ENCODE measurements at regions not wholly inside any gene's neighbourhood (a gene's known extent, or its start where the extent isn't known, plus 50 kb on each side); places are given as distances from the start of the nearest gene placed in this dataset.

DNA sequence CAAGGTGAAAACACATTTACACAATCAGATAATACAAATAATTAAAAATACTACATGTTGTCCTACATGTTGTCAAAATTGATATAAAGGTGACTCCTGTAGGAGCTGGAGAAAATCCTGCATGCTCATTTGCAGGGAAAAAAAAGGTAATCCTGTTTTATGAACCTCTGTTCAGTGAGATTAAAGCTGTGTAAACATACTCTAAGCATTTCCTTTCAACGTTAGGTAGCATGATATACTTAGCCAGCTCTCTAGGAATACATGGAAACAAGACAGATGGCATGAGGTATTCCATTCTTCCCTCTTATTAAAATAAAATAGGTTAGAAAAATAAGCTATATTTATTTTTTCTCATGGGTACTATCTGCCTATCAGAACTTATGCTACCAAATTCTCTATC is 635.7 kb upstream of the FLRT2 start:
- Histone ChIP-seq H3K27me3 (no peaks in the 10 kb centered on the region), H3K4me1 (no peaks in the 10 kb centered on the region), H3K9me3 (no peaks in the 10 kb centered on the region), H3K36me3 (no peaks in the 10 kb centered on the region), H3K4me3 (no peak overlapping the region), H3K27ac (no peak overlapping the region)
- no peak for DNase-seq
- TF ChIP-seq EP300 (IDR thresholded peaks at IDR 0.05) (no peak), POLR2AphosphoS5 (IDR thresholded peaks at IDR 0.05) (no peak)
- WGBS, 2 donors = 11 to 25% methylated on average over 1 of the region's 1 CpG
- intact Hi-C loops (cut with DNase I) = no loop called here

DNA sequence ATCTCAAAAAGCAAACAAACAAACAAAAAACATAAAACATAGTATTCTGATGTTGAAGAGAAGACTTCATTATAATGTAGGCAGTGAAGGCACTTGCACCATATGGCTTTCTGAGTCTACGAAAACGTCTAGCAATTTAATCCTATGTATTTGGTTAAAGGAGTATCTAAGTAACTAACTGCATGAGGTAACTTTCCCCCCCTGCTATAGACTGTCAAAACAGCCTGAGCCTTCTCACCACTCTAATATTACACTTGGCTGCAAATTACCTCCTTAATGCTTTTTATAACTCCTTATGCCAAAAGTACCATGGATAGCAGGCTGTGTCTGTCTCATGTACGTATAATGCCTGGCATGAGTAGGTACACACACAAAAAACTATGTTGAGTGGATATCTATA is 607.6 kb upstream of the FLRT2 start:
- Histone ChIP-seq H3K27ac (no peak overlapping the region), H3K9me3 (no peaks in the 10 kb centered on the region), H3K36me3 (no peaks in the 10 kb centered on the region), H3K4me1 (no peaks in the 10 kb centered on the region), H3K27me3 (no peaks in the 10 kb centered on the region), H3K4me3 (no peak overlapping the region)
- no peak for TF ChIP-seq POLR2AphosphoS5 (IDR thresholded peaks at IDR 0.05)
- TF ChIP-seq, protein P1, sequence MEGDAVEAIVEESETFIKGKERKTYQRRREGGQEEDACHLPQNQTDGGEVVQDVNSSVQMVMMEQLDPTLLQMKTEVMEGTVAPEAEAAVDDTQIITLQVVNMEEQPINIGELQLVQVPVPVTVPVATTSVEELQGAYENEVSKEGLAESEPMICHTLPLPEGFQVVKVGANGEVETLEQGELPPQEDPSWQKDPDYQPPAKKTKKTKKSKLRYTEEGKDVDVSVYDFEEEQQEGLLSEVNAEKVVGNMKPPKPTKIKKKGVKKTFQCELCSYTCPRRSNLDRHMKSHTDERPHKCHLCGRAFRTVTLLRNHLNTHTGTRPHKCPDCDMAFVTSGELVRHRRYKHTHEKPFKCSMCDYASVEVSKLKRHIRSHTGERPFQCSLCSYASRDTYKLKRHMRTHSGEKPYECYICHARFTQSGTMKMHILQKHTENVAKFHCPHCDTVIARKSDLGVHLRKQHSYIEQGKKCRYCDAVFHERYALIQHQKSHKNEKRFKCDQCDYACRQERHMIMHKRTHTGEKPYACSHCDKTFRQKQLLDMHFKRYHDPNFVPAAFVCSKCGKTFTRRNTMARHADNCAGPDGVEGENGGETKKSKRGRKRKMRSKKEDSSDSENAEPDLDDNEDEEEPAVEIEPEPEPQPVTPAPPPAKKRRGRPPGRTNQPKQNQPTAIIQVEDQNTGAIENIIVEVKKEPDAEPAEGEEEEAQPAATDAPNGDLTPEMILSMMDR (IDR thresholded peaks at IDR 0.05) = no peak
- 78 to 80% methylated on average over 3 of the region's 3 CpGs for WGBS, 2 donors
- DNase-seq = no peak
- intact Hi-C loops (cut with DNase I) = no loop called here

DNA sequence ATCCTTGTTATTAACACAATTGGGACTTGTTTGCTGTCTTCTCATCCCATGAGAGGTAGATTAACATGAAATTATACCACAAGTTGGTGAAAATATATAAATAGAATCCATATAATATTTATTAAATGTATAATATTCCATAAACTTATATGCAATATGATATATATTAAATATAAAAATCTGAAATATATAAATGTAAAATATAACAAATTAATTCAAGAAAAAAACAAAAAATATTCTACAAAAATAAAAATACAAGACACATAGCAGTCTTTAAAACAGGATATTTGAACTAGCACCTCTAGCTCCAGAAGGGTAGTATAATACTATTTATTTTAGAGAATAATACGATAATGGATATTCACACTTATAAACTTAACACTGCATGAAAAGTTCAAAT is 603.3 kb upstream of the FLRT2 start:
- Histone ChIP-seq H3K4me1 (no peaks in the 10 kb centered on the region), H3K27ac (no peak overlapping the region), H3K27me3 (no peaks in the 10 kb centered on the region), H3K4me3 (no peak overlapping the region), H3K36me3 (no peaks in the 10 kb centered on the region), H3K9me3 (no peaks in the 10 kb centered on the region)
- intact Hi-C loops (cut with DNase I) = no loop called here
- 92 to 95% methylated on average over 1 of the region's 1 CpG for WGBS, 2 donors
- TF ChIP-seq POLR2AphosphoS5 (IDR thresholded peaks at IDR 0.05) (no peak), EP300 (IDR thresholded peaks at IDR 0.05) (no peak), POLR2A (IDR thresholded peaks at IDR 0.05) (no peak)
- TF ChIP-seq, protein P1 (IDR thresholded peaks at IDR 0.05) = no peak
- DNase-seq = no peak

DNA sequence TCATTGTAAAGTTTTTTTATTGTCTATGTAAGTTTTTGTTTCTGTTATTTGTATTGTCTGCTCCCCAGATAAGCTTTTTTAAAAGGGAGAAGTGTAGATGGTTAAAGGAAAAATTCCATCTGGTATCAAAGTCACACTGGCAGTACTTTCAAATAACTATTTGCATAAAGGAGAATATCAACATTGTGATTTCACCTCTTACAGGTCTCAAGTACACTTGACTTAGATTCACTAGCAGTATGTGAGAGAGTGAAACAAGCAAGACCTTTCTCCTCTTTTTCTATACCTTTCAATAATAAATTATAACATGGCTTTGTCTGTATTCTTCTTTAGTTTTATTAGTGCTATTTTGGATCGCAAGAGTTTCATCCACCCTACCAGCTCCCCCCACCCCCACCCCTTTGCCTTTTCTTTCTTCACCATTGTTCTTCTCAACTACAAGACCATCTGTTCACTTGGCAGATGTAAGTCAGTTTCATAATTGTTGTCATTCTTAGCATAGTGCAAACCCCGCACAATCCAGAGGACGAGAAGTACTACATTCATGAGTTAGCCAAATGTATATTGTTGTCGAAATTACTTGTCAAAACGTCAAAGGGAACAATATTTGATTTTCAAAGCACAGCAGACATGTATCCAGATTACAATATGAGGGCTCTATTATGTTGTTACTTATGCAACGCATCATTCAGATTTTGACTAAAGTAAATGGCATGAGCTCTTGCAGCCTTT is 602.7 kb upstream of the FLRT2 start:
- TF ChIP-seq, protein P1 (IDR thresholded peaks at IDR 0.05) = no peak
- no peak overlapping the region for H3K27ac ChIP-seq
- H3K27me3 ChIP-seq = no peaks in the 10 kb centered on the region
- H3K9me3 ChIP-seq = no peaks in the 10 kb centered on the region
- H3K36me3 ChIP-seq = no peaks in the 10 kb centered on the region
- intact Hi-C loops (cut with DNase I) = no loop called here
- WGBS, 2 donors = 80 to 81% methylated on average over 6 of the region's 6 CpGs
- no peak overlapping the region for H3K4me3 ChIP-seq
- H3K4me1 ChIP-seq = no peaks in the 10 kb centered on the region
- DNase-seq = no peak

DNA sequence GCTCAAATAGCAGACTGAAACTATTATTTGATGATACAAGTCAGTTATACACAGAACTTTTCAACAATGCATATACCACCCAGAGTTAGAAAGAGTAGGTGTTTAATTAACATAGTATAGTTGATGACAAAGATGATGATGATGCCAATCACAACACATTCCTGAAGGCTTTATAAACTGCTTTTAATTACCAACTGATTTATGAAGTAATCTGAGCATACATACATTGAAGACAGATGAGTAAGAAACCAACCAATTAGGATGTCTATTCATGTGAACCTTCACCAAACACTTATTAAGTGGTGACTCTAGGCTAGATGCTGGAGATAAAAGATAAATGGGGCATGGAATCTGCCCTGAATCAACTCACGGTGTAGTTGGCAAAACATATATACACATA is 600.9 kb upstream of the FLRT2 start:
- no peaks in the 10 kb centered on the region for H3K27me3 ChIP-seq
- H3K4me1 ChIP-seq = no peaks in the 10 kb centered on the region
- H3K27ac ChIP-seq = no peak overlapping the region
- H3K4me3 ChIP-seq = no peak overlapping the region
- H3K36me3 ChIP-seq = no peaks in the 10 kb centered on the region
- intact Hi-C loops (cut with DNase I) = no loop called here
- TF ChIP-seq POLR2A (IDR thresholded peaks at IDR 0.05) = no peak
- TF ChIP-seq, protein P1 (IDR thresholded peaks at IDR 0.05) = no peak
- TF ChIP-seq EP300 (IDR thresholded peaks at IDR 0.05) = no peak
- no peak for TF ChIP-seq POLR2AphosphoS5 (IDR thresholded peaks at IDR 0.05)
- WGBS, 2 donors = 80% methylated on average over 1 of the region's 1 CpG
- H3K9me3 ChIP-seq = no peaks in the 10 kb centered on the region
- DNase-seq = no peak

Data from sigmoid colon (tissue), 6 donors.